ENCODE measurements at regions not wholly inside any gene's neighbourhood (a gene's known extent, or its start where the extent isn't known, plus 50 kb on each side); places are given as distances from the start of the nearest gene placed in this dataset.

DNA sequence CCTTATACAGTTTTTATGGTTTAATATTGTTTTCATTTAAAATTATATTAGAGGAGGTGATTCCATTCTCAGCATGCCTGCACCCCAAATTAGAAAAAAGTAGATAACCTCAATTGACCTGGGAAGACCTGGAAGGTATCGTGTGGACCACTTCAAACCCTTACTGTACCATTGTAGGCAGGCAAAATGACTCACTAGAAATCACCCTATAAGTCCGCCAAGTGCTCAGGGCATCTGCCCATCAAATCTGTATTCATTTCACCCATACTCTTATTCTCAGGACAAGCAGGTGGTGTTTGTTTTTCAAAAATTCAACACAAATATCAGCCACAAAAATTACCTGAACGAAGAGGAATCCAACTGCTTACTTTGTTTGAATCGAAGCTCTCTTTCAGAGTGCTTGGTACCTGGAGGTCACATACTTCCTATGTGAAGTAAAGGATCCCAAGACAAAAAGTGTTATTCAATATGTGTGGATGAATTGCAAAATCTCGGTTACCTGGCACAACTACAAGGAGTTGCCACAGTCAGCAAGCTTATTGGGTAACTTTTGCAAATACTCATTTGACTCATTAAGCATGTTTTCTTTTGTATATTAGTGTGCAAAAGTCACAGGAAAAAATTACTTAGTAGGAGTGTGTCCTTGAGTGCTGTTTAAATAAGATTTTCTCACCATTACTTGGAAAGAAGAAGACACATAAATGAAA is 216.2 kb downstream of the ENC1 start:
- DNase-seq (ENCODE audit: low read depth), result no peak

DNA sequence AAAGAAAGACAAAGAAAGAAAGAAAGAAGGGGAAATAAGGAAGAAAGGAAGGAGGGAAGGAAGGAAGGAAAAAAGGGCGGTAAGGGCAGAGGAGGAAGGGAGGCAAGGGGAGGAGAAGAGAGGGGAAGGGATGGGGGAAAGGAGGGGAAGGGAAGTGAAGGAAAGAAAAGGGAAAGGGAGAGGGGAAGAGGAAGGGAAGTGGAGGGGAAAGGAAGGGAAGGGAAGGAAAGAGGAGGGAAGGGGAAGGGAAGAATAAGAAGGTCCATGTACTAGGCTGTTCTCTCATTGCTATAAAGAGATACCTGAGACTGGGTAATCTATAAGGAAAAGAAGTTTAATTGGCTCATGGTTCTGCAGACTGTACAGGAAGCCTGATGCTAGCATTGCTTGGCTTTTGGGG is 217.1 kb downstream of the ENC1 start:
- no peak for DNase-seq (ENCODE audit: low read depth)

DNA sequence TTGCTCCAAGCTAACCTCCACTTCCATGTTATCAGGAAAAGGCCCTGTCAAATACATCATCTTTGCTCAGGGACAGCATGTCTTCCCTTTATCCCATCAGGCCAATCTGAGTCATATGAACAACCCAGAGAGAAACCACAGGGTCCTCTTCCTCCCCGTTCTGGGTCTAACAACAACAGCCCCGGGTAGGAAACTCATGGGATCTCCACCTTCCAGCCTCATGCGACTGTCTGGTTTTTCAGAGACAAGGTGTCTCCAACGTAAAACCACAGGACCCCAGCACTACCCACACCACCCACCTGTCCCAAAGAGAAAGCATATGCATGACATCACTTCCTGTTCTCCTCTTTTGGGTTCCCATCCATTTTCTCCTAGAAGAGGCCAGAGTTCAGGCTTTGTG is 217.9 kb downstream of the ENC1 start:
- no peak for DNase-seq (ENCODE audit: low read depth)

DNA sequence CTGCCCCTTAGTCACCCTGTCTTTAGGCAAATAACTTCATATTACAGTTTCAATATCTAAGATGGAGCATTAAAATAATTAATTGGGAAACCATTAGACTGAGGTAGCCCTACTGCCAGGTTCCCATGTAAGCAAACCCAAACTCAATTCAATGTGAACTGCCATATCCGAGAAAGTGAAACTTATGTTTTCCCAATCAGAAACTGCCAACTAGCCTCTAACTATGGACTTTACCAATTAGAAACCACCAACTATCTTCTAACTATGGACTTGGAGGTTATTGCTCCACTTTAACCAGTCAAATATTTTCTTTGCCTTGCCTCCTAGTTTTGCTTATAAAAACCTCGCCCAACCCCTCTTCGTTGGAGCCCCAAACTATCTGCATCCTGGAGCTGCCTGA is 218.5 kb downstream of the ENC1 start:
- no peak for DNase-seq (ENCODE audit: low read depth)

- no peak for DNase-seq (ENCODE audit: low read depth)
These were observed 219.2 kb downstream of the ENC1 start for GRCh38 chr5:74421377-74421776.

DNA sequence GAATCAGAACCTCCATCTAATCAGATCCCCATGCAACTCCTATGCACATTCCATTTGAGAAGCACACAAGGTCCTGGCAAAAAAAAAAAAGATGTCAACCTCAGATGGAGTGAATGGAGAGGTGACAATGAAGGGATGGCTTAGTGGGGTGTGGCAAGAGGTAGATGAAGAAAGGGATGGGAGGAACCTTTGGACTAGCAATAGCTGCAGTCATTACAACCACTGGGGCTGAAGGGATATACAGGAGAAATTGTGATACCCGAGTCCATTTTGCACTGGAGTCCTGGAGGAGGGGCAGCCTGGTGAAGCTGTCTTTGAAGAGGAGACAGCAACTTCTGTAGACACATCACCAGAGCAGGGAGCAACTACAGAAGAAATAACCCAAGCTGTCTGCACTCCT is 219.6 kb downstream of the ENC1 start:
- no peak for DNase-seq (ENCODE audit: low read depth)

- no peak for DNase-seq (ENCODE audit: low read depth)
These were observed 220.3 kb downstream of the ENC1 start for GRCh38 chr5:74420220-74420619.

DNA sequence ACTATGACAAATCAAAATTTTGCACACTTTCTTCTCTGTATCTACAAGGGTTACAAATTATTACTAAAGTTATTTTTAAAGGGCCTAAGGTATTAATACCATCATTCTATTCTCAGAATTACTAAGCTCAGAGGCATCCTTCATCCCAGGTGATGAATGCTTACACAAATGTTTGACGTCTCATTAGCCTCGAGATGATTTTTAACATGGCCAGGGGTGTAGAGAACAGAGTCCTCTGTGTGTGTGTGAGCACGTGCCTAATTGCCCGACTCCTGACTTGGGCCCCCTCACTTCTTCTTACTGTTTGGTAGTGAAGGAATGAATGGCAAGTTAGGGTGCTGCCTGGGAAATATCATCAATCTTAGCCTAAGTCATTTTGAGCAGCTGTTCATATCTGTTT is 221.1 kb downstream of the ENC1 start:
- no peak for DNase-seq (ENCODE audit: low read depth)

DNA sequence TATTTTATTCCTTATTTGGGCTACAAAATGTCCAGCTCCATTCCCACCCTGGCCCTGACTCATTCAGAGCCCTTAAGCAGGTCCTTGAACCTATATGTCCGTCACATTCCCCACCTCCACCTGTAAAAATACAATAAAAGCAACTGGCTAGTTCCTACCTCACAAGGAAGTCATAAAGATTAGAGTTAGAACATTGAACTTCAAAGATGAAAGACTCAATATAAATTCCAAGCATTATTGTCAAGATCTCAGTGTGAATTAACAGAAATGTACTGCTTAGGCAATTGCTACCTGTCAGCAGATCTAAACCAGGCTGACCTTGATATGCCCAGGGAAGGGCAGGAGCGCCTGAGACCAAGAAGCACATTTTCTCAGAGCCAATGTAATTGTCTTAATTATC is 221.8 kb downstream of the ENC1 start:
- no peak for DNase-seq (ENCODE audit: low read depth)

DNA sequence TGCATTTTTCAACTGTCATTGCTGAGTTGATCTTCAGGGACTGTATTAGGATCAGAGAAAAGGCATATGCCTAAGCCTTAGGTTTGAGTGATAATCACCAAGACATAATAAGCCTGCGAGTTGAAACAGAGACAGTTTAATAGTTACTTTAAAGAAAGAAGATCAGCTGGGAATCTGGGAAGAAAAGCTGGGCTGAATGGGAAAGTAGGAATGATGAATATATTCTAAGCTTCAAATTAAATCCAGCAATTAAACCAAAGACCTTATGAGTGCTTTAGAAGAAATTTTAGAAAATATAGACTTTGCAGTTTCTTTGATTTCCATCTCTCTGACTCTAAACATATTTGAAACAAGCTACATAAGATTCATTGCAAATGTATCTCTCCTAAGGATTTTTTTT is 222.3 kb downstream of the ENC1 start:
- no peak for DNase-seq (ENCODE audit: low read depth)

GRCh38 chr5:74415695-74416102 is 224.8 kb downstream of the ENC1 start:
- DNase-seq (ENCODE audit: low read depth), result no peak

- no peak for DNase-seq (ENCODE audit: low read depth)
These were observed 226.3 kb downstream of the ENC1 start for GRCh38 chr5:74414228-74414627.

GRCh38 chr5:74413403-74414048 is 227.0 kb downstream of the ENC1 start:
- DNase-seq (ENCODE audit: low read depth), result no peak

GRCh38 chr5:74412066-74412465 is 228.5 kb downstream of the ENC1 start:
- DNase-seq (ENCODE audit: low read depth), result no peak

DNA sequence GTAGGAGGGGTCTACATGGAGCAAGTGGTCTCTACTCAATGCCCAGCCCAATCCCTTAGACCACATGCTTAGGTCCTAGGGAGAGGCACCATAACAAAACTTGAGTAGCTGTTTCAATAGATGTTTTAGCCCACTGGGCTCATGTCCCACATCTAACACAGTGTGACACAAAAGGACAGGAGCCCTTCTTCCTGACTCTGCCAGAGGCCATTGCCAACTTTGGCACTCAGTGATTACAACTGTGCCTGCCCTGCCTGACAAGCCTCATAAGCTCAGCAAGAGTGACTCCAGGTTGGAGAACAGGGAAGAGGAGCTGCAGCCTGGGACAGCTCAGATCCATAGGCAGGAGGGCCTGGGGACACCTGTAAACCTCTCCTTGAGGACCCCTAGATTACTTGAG is 230.8 kb downstream of the ENC1 start:
- no peak for DNase-seq (ENCODE audit: low read depth)

- DNase-seq (ENCODE audit: low read depth), result no peak
These were observed 231.3 kb downstream of the ENC1 start for GRCh38 chr5:74409166-74409706.

DNA sequence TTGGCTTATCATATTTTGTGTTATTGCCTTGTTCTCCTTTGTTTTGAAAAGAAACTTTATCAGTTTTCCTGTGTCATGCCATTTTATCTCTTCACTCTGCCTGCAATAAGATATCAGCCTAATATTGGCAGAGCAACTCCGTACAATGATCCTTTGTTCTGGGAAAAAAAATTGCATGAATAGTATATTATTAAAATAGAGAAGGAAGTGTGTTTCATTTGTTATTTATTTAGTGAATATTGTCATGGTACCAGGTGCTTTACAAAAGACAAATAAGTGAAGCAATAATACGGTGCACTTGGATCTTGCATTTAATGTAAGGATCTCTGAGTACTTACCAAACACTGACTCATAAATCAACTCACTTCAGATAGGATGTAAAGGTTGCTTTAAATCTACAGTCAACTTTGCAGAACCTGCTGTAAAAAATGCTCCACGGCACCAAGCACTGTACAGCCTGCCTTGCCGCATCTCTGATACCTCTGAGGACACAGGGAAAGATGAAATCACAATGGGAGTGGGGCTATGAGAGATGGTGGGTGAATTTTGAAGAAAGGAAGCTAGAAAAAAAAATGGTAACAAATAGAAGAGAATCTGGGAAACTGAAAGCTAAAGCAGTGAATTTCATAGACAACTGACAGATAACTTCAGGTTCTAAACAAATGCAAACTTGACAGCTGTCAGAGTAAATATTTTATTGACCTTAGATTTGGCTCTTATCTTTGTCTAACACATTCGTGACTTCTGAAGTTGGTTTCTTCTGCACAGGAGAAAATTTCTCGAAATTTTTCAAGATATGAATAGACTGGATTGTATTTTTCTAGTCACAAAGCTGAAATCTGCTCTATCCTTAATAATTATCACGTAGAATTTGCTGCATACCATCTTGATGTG is 232.1 kb downstream of the ENC1 start:
- no peak for DNase-seq (ENCODE audit: low read depth)

DNA sequence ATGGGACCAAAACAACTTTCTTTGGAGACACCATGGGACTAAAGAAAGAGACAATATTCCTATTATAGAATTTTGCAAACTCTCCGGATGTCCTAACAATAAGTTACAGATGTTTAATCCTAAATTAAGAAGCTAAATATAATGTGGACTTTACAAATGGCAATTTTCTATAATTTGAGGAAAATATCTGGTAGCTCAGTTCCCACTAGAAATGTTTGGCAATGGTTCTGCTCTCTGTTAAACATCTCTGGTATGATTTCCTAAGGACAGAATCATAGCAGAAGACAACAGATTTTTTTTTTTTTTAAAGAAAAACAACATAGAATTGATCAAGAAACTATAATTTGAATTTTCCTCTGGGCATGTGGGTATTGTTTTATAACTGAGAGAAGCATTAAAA is 232.8 kb downstream of the ENC1 start:
- no peak for DNase-seq (ENCODE audit: low read depth)

DNA sequence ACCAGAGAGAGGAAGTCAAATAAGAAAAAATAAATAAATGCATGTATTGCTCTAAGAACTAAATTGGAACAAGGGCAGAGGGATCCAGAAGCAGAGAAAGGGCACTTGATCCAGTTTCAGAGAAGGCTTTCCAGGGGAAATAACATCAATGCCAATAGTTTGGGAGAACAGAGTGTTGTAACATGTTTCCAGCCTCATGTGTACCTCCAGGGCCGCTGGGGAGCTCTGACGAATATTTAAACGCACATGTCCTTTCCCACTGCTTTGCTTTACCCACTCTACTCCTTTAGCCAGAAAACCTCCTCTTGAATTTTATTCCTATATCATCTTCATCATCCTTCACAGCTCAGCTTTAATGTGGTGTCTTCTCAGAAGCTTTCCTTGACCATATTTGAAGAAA is 233.7 kb downstream of the ENC1 start:
- DNase-seq (ENCODE audit: low read depth), result no peak

DNA sequence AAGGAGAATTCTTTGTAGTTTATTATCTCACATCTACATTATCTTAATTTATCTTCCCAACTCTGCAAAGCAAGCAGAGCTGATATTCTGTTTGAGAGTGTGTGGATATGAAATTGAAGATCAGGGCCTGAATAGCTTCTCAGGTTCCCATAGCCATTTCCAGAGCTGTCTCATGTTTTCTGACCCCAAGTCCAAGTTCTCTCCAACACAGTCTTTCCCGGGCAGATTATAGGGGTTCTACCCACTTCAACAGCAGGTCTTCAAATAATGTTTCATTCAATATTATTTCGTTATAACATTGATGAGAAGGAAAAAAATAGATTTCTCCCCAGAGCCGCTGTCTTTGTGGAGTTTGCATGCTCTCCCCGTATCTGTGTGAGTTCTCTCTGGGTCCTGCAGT is 234.9 kb downstream of the ENC1 start:
- no peak for DNase-seq (ENCODE audit: low read depth)

GRCh38 chr5:74404574-74405508 is 235.7 kb downstream of the ENC1 start:
- no peak for DNase-seq (ENCODE audit: low read depth)

GRCh38 chr5:74403771-74404170 is 236.8 kb downstream of the ENC1 start:
- DNase-seq (ENCODE audit: low read depth), result no peak

Data from HS-27A (cell line).